ENCODE measurements at regions not wholly inside any gene's neighbourhood (a gene's known extent, or its start where the extent isn't known, plus 50 kb on each side); places are given as distances from the start of the nearest gene placed in this dataset.

- 42% methylated on average over 1 of the region's 1 CpG for WGBS (ENCODE audit: low lambda C conversion rate)
- Histone ChIP-seq H3K36me3 (replicated peaks in 1 of 2; ENCODE audit: control insufficient read depth in 1 of 2, insufficient read depth in 2 of 2, low read length in 1 of 2) (no peaks in the 10 kb centered on the region), H3K27me3 (ENCODE audit: insufficient read depth) (no peaks in the 10 kb centered on the region), H3K4me3 (ENCODE audit: low read depth in 2 of 2, low read length in 1 of 2) (no peak overlapping the region), H3F3A (replicated peaks; ENCODE audit: insufficient read depth) (no peaks in the 10 kb centered on the region), H3K9me2 (no peaks in the 10 kb centered on the region), H3K9me3 (no peaks in the 10 kb centered on the region), H3K4me1 (ENCODE audit: control insufficient read depth in 1 of 2, insufficient read depth in 2 of 2, low read depth in 1 of 2, low read length in 1 of 2) (no peaks in the 10 kb centered on the region; a peak in 1 of 4 replicates), H3K79me2 (ENCODE audit: insufficient read depth) (no peaks in the 10 kb centered on the region), H4K20me1 (ENCODE audit: insufficient read depth) (no peaks in the 10 kb centered on the region), H3K4me2 (no peak overlapping the region), H3K27ac (ENCODE audit: low read depth in 2 of 2, low read length in 1 of 2) (no peak overlapping the region), H3K9ac (no peak overlapping the region), H2AFZ (ENCODE audit: low read depth) (no peak overlapping the region)
- POLR2A ChIA-PET, result no interaction called here
- CTCF ChIA-PET, result no interaction called here
- no peak for TF ChIP-seq MEF2A (IDR thresholded peaks at IDR 0.05; ENCODE audit: borderline replicate concordance, low read depth)
- TF ChIP-seq SMC3 (IDR thresholded peaks at IDR 0.05; ENCODE audit: low read depth, low read length), result no peak
- TF ChIP-seq GABPA (IDR thresholded peaks at IDR 0.05; ENCODE audit: low read depth), result no peak
- no peak for TF ChIP-seq USF2 (IDR thresholded peaks at IDR 0.05; ENCODE audit: borderline replicate concordance, low read depth, low read length)
- TF ChIP-seq RFX5 (IDR thresholded peaks at IDR 0.05; ENCODE audit: low read length), result no peak
- no peak for TF ChIP-seq REST (IDR thresholded peaks at IDR 0.05; ENCODE audit: low read depth, low read length)
- TF ChIP-seq EZH2phosphoT487 (IDR thresholded peaks at IDR 0.05; ENCODE audit: borderline replicate concordance, low read depth), result no peak
- TF ChIP-seq FOSL2 (IDR thresholded peaks at IDR 0.05; ENCODE audit: borderline replicate concordance, low read depth), result no peak
- TF ChIP-seq EP300 (IDR thresholded peaks at IDR 0.05; ENCODE audit: borderline replicate concordance in 1 of 2, low read depth in 1 of 2, low read length in 1 of 2), result no peak
- no peak for DNase-seq
These were observed 240.9 kb downstream of the OMA1 start for GRCh38 chr1:58305622-58306021.

- Histone ChIP-seq H3K4me1 (ENCODE audit: control insufficient read depth in 1 of 2, insufficient read depth in 2 of 2, low read depth in 1 of 2, low read length in 1 of 2) (no peaks in the 10 kb centered on the region; a peak in 1 of 4 replicates), H4K20me1 (ENCODE audit: insufficient read depth) (no peaks in the 10 kb centered on the region), H3K79me2 (ENCODE audit: insufficient read depth) (no peaks in the 10 kb centered on the region), H3K9me3 (no peaks in the 10 kb centered on the region), H3K4me3 (ENCODE audit: low read depth in 2 of 2, low read length in 1 of 2) (no peak overlapping the region), H3F3A (replicated peaks; ENCODE audit: insufficient read depth) (no peaks in the 10 kb centered on the region), H3K36me3 (replicated peaks in 1 of 2; ENCODE audit: control insufficient read depth in 1 of 2, insufficient read depth in 2 of 2, low read length in 1 of 2) (no peaks in the 10 kb centered on the region), H3K9ac (no peak overlapping the region), H2AFZ (ENCODE audit: low read depth) (no peak overlapping the region), H3K27me3 (ENCODE audit: insufficient read depth) (no peaks in the 10 kb centered on the region), H3K27ac (ENCODE audit: low read depth in 2 of 2, low read length in 1 of 2) (no peak overlapping the region), H3K4me2 (no peak overlapping the region), H3K9me2 (no peaks in the 10 kb centered on the region)
- CTCF ChIA-PET, result interaction anchor here (1.1 kb wide), 1 partner anchor 242 kb away, joined by 3 read pairs; the partner anchor contains the start of gene OMA1
- 38% methylated on average over 5 of the region's 5 CpGs for WGBS (ENCODE audit: low lambda C conversion rate)
- TF ChIP-seq GATA2 (CRISPR knock-in tag; IDR thresholded peaks at IDR 0.05), result no peak
- TF ChIP-seq TAF1 (IDR thresholded peaks at IDR 0.05; ENCODE audit: borderline replicate concordance, low read depth, low read length), result no peak
- TF ChIP-seq MXI1 (IDR thresholded peaks at IDR 0.05; ENCODE audit: low read depth, low read length), result no peak
- no peak for TF ChIP-seq POLR2AphosphoS5 (IDR thresholded peaks at IDR 0.05; ENCODE audit: low read depth, low read length)
- TF ChIP-seq SMC3 (IDR thresholded peaks at IDR 0.05; ENCODE audit: low read depth, low read length), result no peak
- TF ChIP-seq TEAD4 (IDR thresholded peaks at IDR 0.05; ENCODE audit: borderline replicate concordance, insufficient read depth), result no peak
- TF ChIP-seq REST (IDR thresholded peaks at IDR 0.05; ENCODE audit: low read depth, low read length), result no peak
- POLR2A ChIA-PET, result no interaction called here
- DNase-seq, result no peak
These were observed 242.1 kb downstream of the OMA1 start for GRCh38 chr1:58304346-58304975.

Data from SK-N-SH (cell line).